ENCODE measurements at regions not wholly inside any gene's neighbourhood (a gene's known extent, or its start where the extent isn't known, plus 50 kb on each side); places are given as distances from the start of the nearest gene placed in this dataset.
A peak's percentile ranks its signal among the peaks of the same experiment; 100 is the strongest.

GRCh38 chr10:131400513-131400912 is 89.0 kb upstream of the TCERG1L start:
- no peak overlapping the region for H3K4me3 ChIP-seq (ENCODE audit: low read depth, low read length)
- 85% methylated on average over 5 of the region's 5 CpGs for WGBS (ENCODE audit: insufficient coverage)
- H3K4me1 ChIP-seq (ENCODE audit: control insufficient read depth, insufficient read depth, low read length) = peaks cover 7% of the 10 kb centered on the region
- no peak for DNase-seq (ENCODE audit: low read depth in 4 of 6, low spot score in 6 of 6)
- H3K27ac ChIP-seq (ENCODE audit: low read depth, low read length) = no peak overlapping the region
- H3K27me3 ChIP-seq (ENCODE audit: control insufficient read depth, insufficient read depth, low read length) = no peaks in the 10 kb centered on the region
- H3K36me3 ChIP-seq (ENCODE audit: control insufficient read depth, insufficient read depth, low read length) = no peaks in the 10 kb centered on the region
- no peaks in the 10 kb centered on the region for H3K9me3 ChIP-seq (ENCODE audit: control insufficient read depth, insufficient read depth, low read length)

- no peak overlapping the region for H3K27ac ChIP-seq (ENCODE audit: low read depth, low read length)
- no peak for DNase-seq (ENCODE audit: low read depth in 4 of 6, low spot score in 6 of 6)
- WGBS (ENCODE audit: insufficient coverage) = 72% methylated on average over 26 of the region's 36 CpGs
Observed at GRCh38 chr10:131402771-131403650, 91.5 kb upstream of the TCERG1L start.

DNA sequence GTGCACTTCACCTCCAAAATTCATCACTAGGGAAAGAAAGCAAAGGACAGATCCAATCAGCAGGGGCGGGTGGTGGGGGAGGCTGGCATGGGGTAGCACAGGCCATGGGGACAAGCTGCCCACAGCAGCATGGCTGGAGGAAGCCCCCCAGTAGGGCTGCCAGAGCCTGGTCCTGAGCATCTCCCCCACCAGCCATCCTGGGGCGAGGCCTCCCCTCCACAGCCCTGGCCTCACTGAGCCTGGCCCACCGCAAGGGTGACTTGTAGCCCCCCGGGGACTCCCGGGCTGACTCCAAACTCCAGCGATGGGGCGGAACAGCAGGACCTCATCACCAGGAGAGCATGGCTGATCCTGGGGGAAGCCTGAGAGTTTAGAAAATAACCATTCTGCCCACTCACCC is 92.4 kb upstream of the TCERG1L start:
- Histone ChIP-seq H3K36me3 (ENCODE audit: control insufficient read depth, insufficient read depth, low read length) (no peaks in the 10 kb centered on the region), H3K4me1 (ENCODE audit: control insufficient read depth, insufficient read depth, low read length) (peaks cover 7% of the 10 kb centered on the region), H3K9me3 (ENCODE audit: control insufficient read depth, insufficient read depth, low read length) (no peaks in the 10 kb centered on the region), H3K4me3 (ENCODE audit: low read depth, low read length) (no peak overlapping the region), H3K27ac (ENCODE audit: low read depth, low read length) (no peak overlapping the region), H3K27me3 (ENCODE audit: control insufficient read depth, insufficient read depth, low read length) (no peaks in the 10 kb centered on the region)
- no peak for DNase-seq (ENCODE audit: low read depth in 4 of 6, low spot score in 6 of 6)
- 77% methylated on average over 7 of the region's 7 CpGs for WGBS (ENCODE audit: insufficient coverage)

More at GRCh38 chr10:131402771-131403650, 91.5 kb upstream of the TCERG1L start:
- Histone ChIP-seq H3K4me1 (ENCODE audit: control insufficient read depth, insufficient read depth, low read length) (peaks cover 7% of the 10 kb centered on the region), H3K36me3 (ENCODE audit: control insufficient read depth, insufficient read depth, low read length) (no peaks in the 10 kb centered on the region), H3K27me3 (ENCODE audit: control insufficient read depth, insufficient read depth, low read length) (no peaks in the 10 kb centered on the region), H3K9me3 (ENCODE audit: control insufficient read depth, insufficient read depth, low read length) (no peaks in the 10 kb centered on the region), H3K4me3 (ENCODE audit: low read depth, low read length) (no peak overlapping the region)

GRCh38 chr10:131404886-131405285 is 93.4 kb upstream of the TCERG1L start:
- H3K9me3 ChIP-seq (ENCODE audit: control insufficient read depth, insufficient read depth, low read length) = no peaks in the 10 kb centered on the region
- H3K4me3 ChIP-seq (ENCODE audit: low read depth, low read length) = no peak overlapping the region
- no peak overlapping the region for H3K27ac ChIP-seq (ENCODE audit: low read depth, low read length)
- H3K36me3 ChIP-seq (ENCODE audit: control insufficient read depth, insufficient read depth, low read length) = no peaks in the 10 kb centered on the region
- H3K27me3 ChIP-seq (ENCODE audit: control insufficient read depth, insufficient read depth, low read length) = no peaks in the 10 kb centered on the region
- DNase-seq (ENCODE audit: low read depth in 4 of 6, low spot score in 6 of 6) = no peak
- 93% methylated on average over 10 of the region's 10 CpGs for WGBS (ENCODE audit: insufficient coverage)
- H3K4me1 ChIP-seq (ENCODE audit: control insufficient read depth, insufficient read depth, low read length) = peaks cover 7% of the 10 kb centered on the region

GRCh38 chr10:131406676-131407392 is 95.3 kb upstream of the TCERG1L start:
- H3K27ac ChIP-seq (ENCODE audit: low read depth, low read length) = no peak overlapping the region
- H3K9me3 ChIP-seq (ENCODE audit: control insufficient read depth, insufficient read depth, low read length) = no peaks in the 10 kb centered on the region
- H3K4me1 ChIP-seq (ENCODE audit: control insufficient read depth, insufficient read depth, low read length) = peaks cover 7% of the 10 kb centered on the region
- no peak overlapping the region for H3K4me3 ChIP-seq (ENCODE audit: low read depth, low read length)
- H3K27me3 ChIP-seq (ENCODE audit: control insufficient read depth, insufficient read depth, low read length) = no peaks in the 10 kb centered on the region
- no peaks in the 10 kb centered on the region for H3K36me3 ChIP-seq (ENCODE audit: control insufficient read depth, insufficient read depth, low read length)
- no peak for DNase-seq (ENCODE audit: low read depth in 4 of 6, low spot score in 6 of 6)
- 95% methylated on average over 17 of the region's 17 CpGs for WGBS (ENCODE audit: insufficient coverage)

GRCh38 chr10:131418681-131419080 is 107.2 kb upstream of the TCERG1L start:
- Histone ChIP-seq H3K27me3 (ENCODE audit: control insufficient read depth, insufficient read depth, low read length) (no peaks in the 10 kb centered on the region), H3K36me3 (ENCODE audit: control insufficient read depth, insufficient read depth, low read length) (no peaks in the 10 kb centered on the region), H3K4me1 (ENCODE audit: control insufficient read depth, insufficient read depth, low read length) (no peaks in the 10 kb centered on the region), H3K9me3 (ENCODE audit: control insufficient read depth, insufficient read depth, low read length) (no peaks in the 10 kb centered on the region), H3K4me3 (ENCODE audit: low read depth, low read length) (no peak overlapping the region), H3K27ac (ENCODE audit: low read depth, low read length) (no peak overlapping the region)
- DNase-seq (ENCODE audit: low read depth in 4 of 6, low spot score in 6 of 6) = peak in 1 of 6 donors; percentile 51
- no CpG with 5 or more reads among the region's 5 CpGs for WGBS (ENCODE audit: insufficient coverage)

GRCh38 chr10:131419797-131420196 is 108.3 kb upstream of the TCERG1L start:
- 89% methylated on average over 22 of the region's 22 CpGs for WGBS (ENCODE audit: insufficient coverage)
- Histone ChIP-seq H3K4me3 (ENCODE audit: low read depth, low read length) (no peak overlapping the region), H3K36me3 (ENCODE audit: control insufficient read depth, insufficient read depth, low read length) (no peaks in the 10 kb centered on the region), H3K27ac (ENCODE audit: low read depth, low read length) (no peak overlapping the region), H3K4me1 (ENCODE audit: control insufficient read depth, insufficient read depth, low read length) (no peaks in the 10 kb centered on the region), H3K9me3 (ENCODE audit: control insufficient read depth, insufficient read depth, low read length) (no peaks in the 10 kb centered on the region), H3K27me3 (ENCODE audit: control insufficient read depth, insufficient read depth, low read length) (no peaks in the 10 kb centered on the region)
- DNase-seq (ENCODE audit: low read depth in 4 of 6, low spot score in 6 of 6) = no peak

GRCh38 chr10:131420867-131421266 is 109.3 kb upstream of the TCERG1L start:
- WGBS (ENCODE audit: insufficient coverage) = 96% methylated on average over 1 of the region's 1 CpG
- Histone ChIP-seq H3K27me3 (ENCODE audit: control insufficient read depth, insufficient read depth, low read length) (no peaks in the 10 kb centered on the region), H3K36me3 (ENCODE audit: control insufficient read depth, insufficient read depth, low read length) (no peaks in the 10 kb centered on the region), H3K27ac (ENCODE audit: low read depth, low read length) (no peak overlapping the region), H3K9me3 (ENCODE audit: control insufficient read depth, insufficient read depth, low read length) (no peaks in the 10 kb centered on the region), H3K4me1 (ENCODE audit: control insufficient read depth, insufficient read depth, low read length) (peaks cover 4% of the 10 kb centered on the region), H3K4me3 (ENCODE audit: low read depth, low read length) (no peak overlapping the region)
- DNase-seq (ENCODE audit: low read depth in 4 of 6, low spot score in 6 of 6) = no peak

DNA sequence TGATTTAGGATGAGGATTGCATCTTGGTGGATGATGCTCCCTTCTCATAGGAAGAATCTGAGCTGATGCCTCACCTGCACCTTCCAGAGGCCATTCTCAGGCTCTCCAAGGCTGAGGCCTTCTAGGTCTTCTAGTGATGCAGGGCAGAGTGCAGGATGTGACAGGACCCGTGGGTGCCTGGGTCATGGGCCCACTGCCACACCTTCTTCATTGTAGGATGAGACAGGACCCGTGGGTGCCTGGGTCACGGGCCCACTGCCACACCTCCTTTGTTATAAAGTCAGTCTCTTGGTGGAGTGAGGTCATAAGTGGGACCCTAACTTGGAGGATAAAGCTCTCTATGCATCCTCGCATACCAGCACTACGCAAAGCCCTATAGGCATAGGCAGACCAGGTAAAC is 109.9 kb upstream of the TCERG1L start:
- Histone ChIP-seq H3K4me3 (ENCODE audit: low read depth, low read length) (no peak overlapping the region), H3K27ac (ENCODE audit: low read depth, low read length) (no peak overlapping the region), H3K9me3 (ENCODE audit: control insufficient read depth, insufficient read depth, low read length) (no peaks in the 10 kb centered on the region), H3K36me3 (ENCODE audit: control insufficient read depth, insufficient read depth, low read length) (no peaks in the 10 kb centered on the region), H3K27me3 (ENCODE audit: control insufficient read depth, insufficient read depth, low read length) (no peaks in the 10 kb centered on the region), H3K4me1 (ENCODE audit: control insufficient read depth, insufficient read depth, low read length) (peaks cover 10% of the 10 kb centered on the region)
- DNase-seq (ENCODE audit: low read depth in 4 of 6, low spot score in 6 of 6) = no peak
- 100% methylated on average over 2 of the region's 5 CpGs for WGBS (ENCODE audit: insufficient coverage)
